NCI-H82 (cell line): ENCODE measurements at regions not wholly inside any gene's neighbourhood (a gene's known extent, or its start where the extent isn't known, plus 50 kb on each side); places are given as distances from the start of the nearest gene placed in this dataset.
"Not testable (repeated sequence)": the region's sequence is repeated elsewhere in the genome, so short reads cannot be mapped to it uniquely, and the experiment has no call there.

Experiments
- DNase-seq: peaks from one replicate; lab custom pipeline; 2025; lab: John Stamatoyannopoulos, UW

GRCh38 chr1:146281522-146281921, 52.7 kb upstream of the NOTCH2NLA start:
- DNase-seq, result not testable (repeated sequence)

GRCh38 chr1:146278758-146279157, 49.9 kb upstream of the NOTCH2NLA start:
- DNase-seq, result not testable (repeated sequence)
